ENCODE measurements at regions not wholly inside any gene's neighbourhood (a gene's known extent, or its start where the extent isn't known, plus 50 kb on each side); places are given as distances from the start of the nearest gene placed in this dataset.

GRCh38 chr17:34412965-34413441 is 50.0 kb upstream of the CCL1 start:
- TF ChIP-seq CTCF (IDR thresholded peaks at IDR 0.05; ENCODE audit: poor library complexity) (no peak), EZH2 (IDR thresholded peaks at IDR 0.05; ENCODE audit: borderline replicate concordance) (no peak), EZH2phosphoT487 (IDR thresholded peaks at IDR 0.05; ENCODE audit: low read depth, severe bottlenecking, unreplicated experiment) (no peak)
